GM19467 (cell line): ENCODE measurements at regions not wholly inside any gene's neighbourhood (a gene's known extent, or its start where the extent isn't known, plus 50 kb on each side); places are given as distances from the start of the nearest gene placed in this dataset.
"Not testable (repeated sequence)": the region's sequence is repeated elsewhere in the genome, so short reads cannot be mapped to it uniquely, and the experiment has no call there.

Experiments used
- ATAC-seq: cut with Tn5 transposase; IDR thresholded peaks from one replicate; pipeline ENCODE4 v1.9.1; 2021; ENCODE audit warnings: mild to moderate bottlenecking, moderate library complexity; ENCODE audit not compliant: unreplicated experiment

- ATAC-seq: no peak
Observed at GRCh38 chr7:23931633-23932032, 221.6 kb downstream of the STK31 start.

GRCh38 chr7:23938215-23938614 lies 228.2 kb downstream of the STK31 start:
- no peak for ATAC-seq

GRCh38 chr7:23938937-23939552 lies 229.0 kb downstream of the STK31 start:
- peak; percentile 67 for ATAC-seq

GRCh38 chr7:23939747-23940146 lies 229.7 kb downstream of the STK31 start:
- ATAC-seq: not testable (repeated sequence)

- no peak for ATAC-seq
Observed at GRCh38 chr7:23941551-23941950, 231.5 kb downstream of the STK31 start.

GRCh38 chr7:23942032-23942431 lies 232.0 kb downstream of the STK31 start:
- ATAC-seq: no peak

- ATAC-seq: no peak
Observed at GRCh38 chr7:23944131-23944530, 234.1 kb downstream of the STK31 start.

- no peak for ATAC-seq
Observed at GRCh38 chr7:23945472-23945871, 235.5 kb downstream of the STK31 start.

GRCh38 chr7:23955145-23955544 lies 245.1 kb downstream of the STK31 start:
- no peak for ATAC-seq

- no peak for ATAC-seq
Observed at GRCh38 chr7:23955600-23956149, 245.7 kb downstream of the STK31 start.

GRCh38 chr7:23956772-23957576 lies 247.0 kb downstream of the STK31 start:
- ATAC-seq: no peak

- ATAC-seq: no peak
Observed at GRCh38 chr7:23959821-23960220, 249.8 kb downstream of the STK31 start.

- no peak for ATAC-seq
Observed at GRCh38 chr7:23960361-23960760, 250.3 kb downstream of the STK31 start.

- no peak for ATAC-seq
Observed at GRCh38 chr7:23963461-23964165, 253.6 kb downstream of the STK31 start.

GRCh38 chr7:23964715-23965114 lies 254.7 kb downstream of the STK31 start:
- ATAC-seq: no peak

GRCh38 chr7:23965296-23965695 lies 255.3 kb downstream of the STK31 start:
- ATAC-seq: no peak

GRCh38 chr7:23966941-23967340 lies 256.9 kb downstream of the STK31 start:
- no peak for ATAC-seq

GRCh38 chr7:23967949-23968599 lies 258.1 kb downstream of the STK31 start:
- no peak for ATAC-seq

GRCh38 chr7:23968791-23969190 lies 258.8 kb downstream of the STK31 start:
- ATAC-seq: no peak

- no peak for ATAC-seq
Observed at GRCh38 chr7:23969443-23969842, 259.4 kb downstream of the STK31 start.

- no peak for ATAC-seq
Observed at GRCh38 chr7:23970193-23970592, 260.2 kb downstream of the STK31 start.
